ENCODE measurements at regions not wholly inside any gene's neighbourhood (a gene's known extent, or its start where the extent isn't known, plus 50 kb on each side); places are given as distances from the start of the nearest gene placed in this dataset.
"Not testable (repeated sequence)": the region's sequence is repeated elsewhere in the genome, so short reads cannot be mapped to it uniquely, and the experiment has no call there.

GRCh38 chr2:220583725-220584124, 956.3 kb downstream of the SLC4A3 start:
- DNase-seq = no peak

- no peak for DNase-seq
Observed at GRCh38 chr2:220585241-220585640, 957.8 kb downstream of the SLC4A3 start.

- DNase-seq = no peak
Observed at GRCh38 chr2:220586980-220587530, 959.6 kb downstream of the SLC4A3 start.

- no peak for DNase-seq
Observed at GRCh38 chr2:220588148-220588547, 960.7 kb downstream of the SLC4A3 start.

- DNase-seq = no peak
Observed at GRCh38 chr2:220590476-220590875, 963.0 kb downstream of the SLC4A3 start.

- no peak for DNase-seq
Observed at GRCh38 chr2:220593526-220593925, 966.1 kb downstream of the SLC4A3 start.

GRCh38 chr2:220601674-220602073, 970.4 kb downstream of the EPHA4 start:
- DNase-seq = no peak

GRCh38 chr2:220613004-220613403, 959.1 kb downstream of the EPHA4 start:
- not testable (repeated sequence) for DNase-seq

GRCh38 chr2:220614064-220614463, 958.0 kb downstream of the EPHA4 start:
- no peak for DNase-seq

- no peak for DNase-seq
Observed at GRCh38 chr2:220619525-220620220, 952.4 kb downstream of the EPHA4 start.

- no peak for DNase-seq
Observed at GRCh38 chr2:220626603-220627002, 945.5 kb downstream of the EPHA4 start.

- no peak for DNase-seq
Observed at GRCh38 chr2:220628252-220628651, 943.9 kb downstream of the EPHA4 start.

GRCh38 chr2:220641137-220641536, 931.0 kb downstream of the EPHA4 start:
- no peak for DNase-seq

- DNase-seq = no peak
Observed at GRCh38 chr2:220646424-220646823, 925.7 kb downstream of the EPHA4 start.

- no peak for DNase-seq
Observed at GRCh38 chr2:220648628-220649027, 923.5 kb downstream of the EPHA4 start.

- DNase-seq = no peak
Observed at GRCh38 chr2:220653776-220654175, 918.3 kb downstream of the EPHA4 start.

GRCh38 chr2:220654322-220654721, 917.8 kb downstream of the EPHA4 start:
- DNase-seq = no peak

GRCh38 chr2:220660277-220661145, 911.6 kb downstream of the EPHA4 start:
- no peak for DNase-seq

GRCh38 chr2:220662431-220662830, 909.7 kb downstream of the EPHA4 start:
- no peak for DNase-seq

GRCh38 chr2:220663065-220663464, 909.0 kb downstream of the EPHA4 start:
- no peak for DNase-seq

GRCh38 chr2:220664272-220665107, 907.6 kb downstream of the EPHA4 start:
- no peak for DNase-seq

- no peak for DNase-seq
Observed at GRCh38 chr2:220665108-220665471, 907.0 kb downstream of the EPHA4 start.

GRCh38 chr2:220669324-220669723, 902.8 kb downstream of the EPHA4 start:
- no peak for DNase-seq

All from CD4-positive, alpha-beta T cell treated with Interleukin-12 subunit alpha and Interleukin-12 subunit beta, for 1 hour (primary cell).